HUDEP-2 (cell line): ENCODE measurements at regions not wholly inside any gene's neighbourhood (a gene's known extent, or its start where the extent isn't known, plus 50 kb on each side); places are given as distances from the start of the nearest gene placed in this dataset.
"Not testable (repeated sequence)": the region's sequence is repeated elsewhere in the genome, so short reads cannot be mapped to it uniquely, and the experiment has no call there.

Experiments
- DNase-seq, 76 experiments: peaks; one replicate each; lab custom pipeline; 2025; ENCODE audit not compliant: unreplicated experiment in 76 of 76; lab: John Stamatoyannopoulos, UW

GRCh38 chr1:163471779-163472650 is 150.3 kb downstream of the NUF2 start:
- DNase-seq: no peak

GRCh38 chr1:163472651-163473248 is 151.0 kb downstream of the NUF2 start:
- no peak for DNase-seq

- DNase-seq: no peak
Measured at GRCh38 chr1:163477276-163477830, 155.6 kb downstream of the NUF2 start.

- not testable (repeated sequence) for DNase-seq
Measured at GRCh38 chr1:163498391-163499330, 176.9 kb downstream of the NUF2 start.

GRCh38 chr1:163504331-163504978 is 182.7 kb downstream of the NUF2 start:
- DNase-seq: no peak

GRCh38 chr1:163509114-163509513 is 187.4 kb downstream of the NUF2 start:
- no peak for DNase-seq

GRCh38 chr1:163512349-163512989 is 190.7 kb downstream of the NUF2 start:
- no peak for DNase-seq

GRCh38 chr1:163523375-163524029 is 201.7 kb downstream of the NUF2 start:
- no peak for DNase-seq

- DNase-seq: peak in 10 of 76 experiments; percentile 1 to 39 (median 2)
Measured at GRCh38 chr1:163528710-163529348, 207.1 kb downstream of the NUF2 start.

- no peak for DNase-seq
Measured at GRCh38 chr1:163531345-163531744, 209.6 kb downstream of the NUF2 start.

GRCh38 chr1:163535401-163535800 is 213.6 kb downstream of the NUF2 start:
- no peak for DNase-seq

GRCh38 chr1:163535807-163536206 is 214.1 kb downstream of the NUF2 start:
- peak in 3 of 76 experiments; percentile 1 to 12 (median 2) for DNase-seq

GRCh38 chr1:163537809-163538208 is 216.1 kb downstream of the NUF2 start:
- DNase-seq: no peak

- DNase-seq: no peak
Measured at GRCh38 chr1:163538667-163539066, 216.9 kb downstream of the NUF2 start.

- DNase-seq: no peak
Measured at GRCh38 chr1:163540727-163541126, 219.0 kb downstream of the NUF2 start.

GRCh38 chr1:163544441-163544840 is 222.7 kb downstream of the NUF2 start:
- DNase-seq: no peak

GRCh38 chr1:163558162-163558561 is 236.4 kb downstream of the NUF2 start:
- no peak for DNase-seq

- DNase-seq: peak in 1 of 76 experiments; percentile 3
Measured at GRCh38 chr1:163561580-163562295, 240.0 kb downstream of the NUF2 start.
